NCI-H2029 (cell line): ENCODE measurements at regions not wholly inside any gene's neighbourhood (a gene's known extent, or its start where the extent isn't known, plus 50 kb on each side); places are given as distances from the start of the nearest gene placed in this dataset.
"Not testable (repeated sequence)": the region's sequence is repeated elsewhere in the genome, so short reads cannot be mapped to it uniquely, and the experiment has no call there.

Source experiments
- DNase-seq: peaks from one replicate; lab custom pipeline; 2025; lab: John Stamatoyannopoulos, UW

GRCh38 chr2:215535741-215536140 is 99.9 kb upstream of the FN1 start:
- DNase-seq: no peak

GRCh38 chr2:215535125-215535668 is 99.3 kb upstream of the FN1 start:
- no peak for DNase-seq

GRCh38 chr2:215533716-215534115 is 97.8 kb upstream of the FN1 start:
- not testable (repeated sequence) for DNase-seq

- DNase-seq: no peak
Measured at GRCh38 chr2:215532844-215533243, 97.0 kb upstream of the FN1 start.

GRCh38 chr2:215531284-215531683 is 95.4 kb upstream of the FN1 start:
- no peak for DNase-seq

- DNase-seq: no peak
Measured at GRCh38 chr2:215530191-215530968, 94.5 kb upstream of the FN1 start.

GRCh38 chr2:215529271-215529670 is 93.4 kb upstream of the FN1 start:
- DNase-seq: no peak

- DNase-seq: no peak
Measured at GRCh38 chr2:215528555-215528954, 92.7 kb upstream of the FN1 start.

- no peak for DNase-seq
Measured at GRCh38 chr2:215527736-215528135, 91.9 kb upstream of the FN1 start.

- no peak for DNase-seq
Measured at GRCh38 chr2:215526341-215526740, 90.5 kb upstream of the FN1 start.

GRCh38 chr2:215522237-215522636 is 86.4 kb upstream of the FN1 start:
- DNase-seq: no peak

GRCh38 chr2:215521031-215521430 is 85.2 kb upstream of the FN1 start:
- no peak for DNase-seq

- no peak for DNase-seq
Measured at GRCh38 chr2:215517391-215517790, 81.5 kb upstream of the FN1 start.

- DNase-seq: no peak
Measured at GRCh38 chr2:215514516-215514915, 78.6 kb upstream of the FN1 start.

- no peak for DNase-seq
Measured at GRCh38 chr2:215511454-215512346, 75.8 kb upstream of the FN1 start.

GRCh38 chr2:215507836-215508235 is 72.0 kb upstream of the FN1 start:
- no peak for DNase-seq

- no peak for DNase-seq
Measured at GRCh38 chr2:215507136-215507535, 71.3 kb upstream of the FN1 start.

GRCh38 chr2:215506604-215506990 is 70.7 kb upstream of the FN1 start:
- no peak for DNase-seq

GRCh38 chr2:215505044-215505786 is 69.3 kb upstream of the FN1 start:
- no peak for DNase-seq

GRCh38 chr2:215504547-215504946 is 68.7 kb upstream of the FN1 start:
- DNase-seq: no peak

- no peak for DNase-seq
Measured at GRCh38 chr2:215503381-215503780, 67.5 kb upstream of the FN1 start.

GRCh38 chr2:215500466-215500865 is 64.6 kb upstream of the FN1 start:
- no peak for DNase-seq
